K562 (cell line): ENCODE measurements at regions not wholly inside any gene's neighbourhood (a gene's known extent, or its start where the extent isn't known, plus 50 kb on each side); places are given as distances from the start of the nearest gene placed in this dataset.

Source experiments
- ATAC-seq: fragments of 200-7000 bp; cut with Tn5 transposase; 3 replicates; pipeline ENCODE4 v1.9.1; 2020; ENCODE audit warnings: moderate library complexity
- BruUV-seq: library from RNA; stranded (reverse); fragments of 400-500 nt; replicated peaks from 2 replicates; lab custom pipeline; 2021; lab: Mats Ljungman, UMichigan
- CTCF ChIA-PET: fragments of 300-600 bp; formaldehyde crosslinking; extraction: SDS; loops from one replicate; lab custom pipeline; 2021; ENCODE audit warnings: low intra/inter-chr PET ratio; lab: Yijun Ruan, JAX
- POLR2A ChIA-PET: fragments of 300-600, 350-650 bp; sonication (Branson Sonifier 250); formaldehyde crosslinking; extraction: SDS; loops from one replicate; lab custom pipeline; 2021; ENCODE audit warnings: antibody characterized with exemption, inconsistent platforms; lab: Yijun Ruan, JAX
- DNase-seq, 4 experiments: peaks; one replicate each; pipeline versions ENCODE4 v3.0.0 to v3.0.0-alpha.2; 2011 to 2018; ENCODE audit warnings: low spot score in 3 of 4, mixed read lengths in 3 of 4; ENCODE audit errors: extremely low read depth in 1 of 4
- FAIRE-seq: peaks from 2 replicates; lab custom pipeline; 2011; peaks lifted over from hg19 to GRCh38; lab: Jason Lieb, UNC
- H2AFZ ChIP-seq: 2 replicates; pipeline ENCODE4 v1.6.0; 2011; ENCODE audit warnings: low read depth, low read length, control low read depth, inconsistent platforms
- H3K27ac ChIP-seq: fragments of 200-600 bp; 3 replicates; pipeline ENCODE4 v1.8.0; 2011; ENCODE audit warnings: low read depth, mild to moderate bottlenecking, control low read depth, inconsistent platforms, low read length, moderate library complexity, mixed read lengths; ENCODE audit errors: extremely low read depth
- H3K27me3 ChIP-seq, 2 experiments: fragments of 300-600 bp in 1 of 2; 2 replicates in 1 of 2; 3 replicates in 1 of 2; pipeline versions ENCODE4 v1.6.0 to v1.8.0; 2011; ENCODE audit warnings: inconsistent platforms in 2 of 2, low read length in 2 of 2, mild to moderate bottlenecking in 1 of 2, mixed read lengths in 1 of 2, moderate library complexity in 1 of 2; ENCODE audit not compliant: control insufficient read depth in 2 of 2, insufficient read depth in 2 of 2
- H3K36me3 ChIP-seq: fragments of 300-600 bp; 3 replicates; pipeline ENCODE4 v1.8.0; 2011; ENCODE audit warnings: mild to moderate bottlenecking, low read length, inconsistent platforms; ENCODE audit not compliant: control insufficient read depth, insufficient read depth
- H3K4me1 ChIP-seq, 2 experiments: fragments of 200-600 bp in 1 of 2; replicated peaks in 1 of 2; 2 replicates in 1 of 2; 3 replicates in 1 of 2; pipeline versions ENCODE4 v1.5.1 to v1.8.0; 2011; ENCODE audit warnings: inconsistent platforms in 2 of 2, low read length in 2 of 2, mild to moderate bottlenecking in 1 of 2, mixed read lengths in 1 of 2, moderate library complexity in 1 of 2; ENCODE audit not compliant: control insufficient read depth in 2 of 2, insufficient read depth in 2 of 2
- H3K4me2 ChIP-seq: 2 replicates; pipeline ENCODE4 v1.6.1; 2011; ENCODE audit warnings: low read length, control low read depth, inconsistent platforms, mixed read lengths; ENCODE audit not compliant: insufficient read depth
- H3K4me3 ChIP-seq: fragments of 200-600 bp; sonication (generic), shearing (Covaris generic); 2 replicates; pipeline ENCODE4 v1.5.1; 2016; ENCODE audit warnings: control low read depth, inconsistent platforms
- H3K79me2 ChIP-seq: fragments of 200-600 bp; 3 replicates; pipeline ENCODE4 v1.8.0; 2011; ENCODE audit warnings: low read length, inconsistent platforms; ENCODE audit not compliant: control insufficient read depth, insufficient read depth
- H3K9ac ChIP-seq, 2 experiments: 2 replicates each; pipeline versions ENCODE4 v1.6.0 to v1.6.1; 2011; ENCODE audit warnings: low read depth in 2 of 2, low read length in 2 of 2, control low read depth in 1 of 2, inconsistent platforms in 1 of 2, mild to moderate bottlenecking in 1 of 2, mixed read lengths in 1 of 2; ENCODE audit not compliant: insufficient read depth in 1 of 2
- H3K9me1 ChIP-seq: one replicate; pipeline ENCODE4 v1.6.0; 2011; ENCODE audit warnings: inconsistent platforms, mild to moderate bottlenecking, low read length, moderate library complexity; ENCODE audit not compliant: control insufficient read depth, insufficient read depth
- H3K9me3 ChIP-seq: replicated peaks from 2 replicates; pipeline ENCODE4 v1.5.1; 2011; ENCODE audit warnings: low read depth, low read length, inconsistent platforms; ENCODE audit not compliant: control insufficient read depth, insufficient read depth
- H4K20me1 ChIP-seq: replicated peaks from 2 replicates; pipeline ENCODE4 v1.6.1; 2011; ENCODE audit warnings: low read length, inconsistent platforms, mixed read lengths; ENCODE audit not compliant: control insufficient read depth, insufficient read depth
- BACH1 ChIP-seq: fragments of 200-800 bp; sonication (Bioruptor generic); IDR thresholded peaks from 2 replicates; pipeline ENCODE4 v1.6.1; 2016; ENCODE audit warnings: missing genetic modification characterization, missing compliant biosample characterization
- CC2D1A ChIP-seq: fragments of 450-650 bp; IDR thresholded peaks from 2 replicates; pipeline ENCODE4 v1.6.1; 2017; ENCODE audit warnings: mild to moderate bottlenecking
- ELF2 ChIP-seq: fragments of 250-450 bp; sonication (Bioruptor Pico); IDR thresholded peaks from 2 replicates; pipeline ENCODE4 v1.5.0; 2021; ENCODE audit warnings: mild to moderate bottlenecking
- ILF3 ChIP-seq: fragments of 450-650 bp; IDR thresholded peaks from 2 replicates; pipeline ENCODE4 v1.6.1; 2018; ENCODE audit warnings: antibody characterized with exemption, mild to moderate bottlenecking, moderate library complexity, borderline replicate concordance
- KLF6 ChIP-seq: fragments of 250-450 bp; sonication (Bioruptor Pico); IDR thresholded peaks from 2 replicates; pipeline ENCODE4 v1.4.0; 2020; ENCODE audit warnings: mild to moderate bottlenecking, moderate library complexity, borderline replicate concordance
- SMC3 ChIP-seq: conservative IDR thresholded peaks from 2 replicates; pipeline ENCODE4 v1.6.1; 2011; ENCODE audit warnings: low read depth, low read length, improper control_type of control experiment; ENCODE audit not compliant: insufficient read depth
- TCF7 ChIP-seq: sonication (generic); IDR thresholded peaks from 2 replicates; pipeline ENCODE4 v1.6.1; 2016; ENCODE audit warnings: antibody characterized with exemption, borderline replicate concordance
- ZKSCAN8 ChIP-seq: fragments of 200-800 bp; sonication (Bioruptor generic); IDR thresholded peaks from 2 replicates; pipeline ENCODE4 v1.6.1; 2016; ENCODE audit warnings: missing genetic modification characterization, missing compliant biosample characterization
- ZNF12 ChIP-seq: sonication (generic); formaldehyde crosslinking; IDR thresholded peaks from 2 replicates; pipeline ENCODE4 v1.4.0; 2020; ENCODE audit warnings: mild to moderate bottlenecking, missing genetic modification reagents
- ZNF184 ChIP-seq: sonication (generic); formaldehyde crosslinking; IDR thresholded peaks from 2 replicates; pipeline ENCODE4 v1.5.0; 2020; ENCODE audit warnings: missing genetic modification reagents
- ZNF316 ChIP-seq: fragments of 450-650 bp; IDR thresholded peaks from 2 replicates; pipeline ENCODE4 v1.6.1; 2016
- WGBS: fragments of 100-300 bp; shearing (Covaris generic); methylation state at CpG from one replicate; pipeline ENCODE4 v1.1.6; 2016; ENCODE audit warnings: low coverage, mixed read lengths; ENCODE audit not compliant: insufficient coverage; ENCODE audit errors: missing lambda C conversion rate; 5-methylcytosine and 5-hydroxymethylcytosine counted together
- in situ Hi-C: fragments of 300-500 bp; cut with MboI; formaldehyde crosslinking; loops from 4 replicates; pipeline ENCODE4 v1.15.0; 2018; ENCODE audit warnings: inconsistent platforms, mixed read lengths
- intact Hi-C: fragments of 100-400 bp; cut with micrococcal nuclease; formaldehyde crosslinking; loops from 2 replicates; pipeline ENCODE4 v1.14.2; 2022
- TF ChIP-seq, protein P1 (sequence below), 2 experiments: IDR thresholded peaks in 1 of 2; conservative IDR thresholded peaks in 1 of 2; 2 replicates each; pipeline ENCODE4 v1.6.1; 2016; ENCODE audit warnings: low read depth in 2 of 2, mild to moderate bottlenecking in 1 of 2, missing compliant biosample characterization in 1 of 2, missing genetic modification characterization in 1 of 2, moderate library complexity in 1 of 2
- TF ChIP-seq, protein P2 (sequence below): fragments of 450-650 bp; formaldehyde crosslinking; IDR thresholded peaks from 2 replicates; pipeline ENCODE4 v1.4.0; 2020; ENCODE audit warnings: mild to moderate bottlenecking

DNA sequence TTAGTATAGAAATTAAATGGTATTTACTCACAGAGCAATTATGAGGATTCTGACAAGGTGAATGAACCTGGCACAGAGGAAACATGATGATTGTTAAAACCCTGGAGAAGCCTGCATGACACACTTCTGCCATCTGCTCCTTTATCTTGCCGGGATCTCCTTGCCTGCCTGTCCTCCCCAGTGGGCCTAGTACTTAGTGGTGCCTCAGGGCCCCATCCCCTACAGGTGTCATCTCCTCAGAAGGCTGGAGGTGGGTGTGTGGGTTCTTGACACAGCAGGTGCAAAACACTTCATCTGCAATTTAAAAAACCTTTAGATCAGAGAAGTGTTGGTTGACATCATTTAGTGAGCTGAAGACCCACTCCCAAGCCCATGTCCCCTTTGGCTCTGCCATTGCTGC is 261.2 kb downstream of the ADRA2A start (continued):
- TF ChIP-seq, protein P1, sequence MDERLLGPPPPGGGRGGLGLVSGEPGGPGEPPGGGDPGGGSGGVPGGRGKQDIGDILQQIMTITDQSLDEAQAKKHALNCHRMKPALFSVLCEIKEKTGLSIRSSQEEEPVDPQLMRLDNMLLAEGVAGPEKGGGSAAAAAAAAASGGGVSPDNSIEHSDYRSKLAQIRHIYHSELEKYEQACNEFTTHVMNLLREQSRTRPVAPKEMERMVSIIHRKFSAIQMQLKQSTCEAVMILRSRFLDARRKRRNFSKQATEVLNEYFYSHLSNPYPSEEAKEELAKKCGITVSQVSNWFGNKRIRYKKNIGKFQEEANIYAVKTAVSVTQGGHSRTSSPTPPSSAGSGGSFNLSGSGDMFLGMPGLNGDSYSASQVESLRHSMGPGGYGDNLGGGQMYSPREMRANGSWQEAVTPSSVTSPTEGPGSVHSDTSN (CRISPR knock-in tag; IDR thresholded peaks at IDR 0.05; ENCODE audit: low read depth): no peak
- TF ChIP-seq, protein P1 (tag; conservative IDR thresholded peaks at IDR 0.05; ENCODE audit: low read depth): no peak
- TF ChIP-seq BACH1 (tag) (no peak), ILF3 (no peak), ZKSCAN8 (CRISPR knock-in tag) (no peak), ZNF316 (no peak), TCF7 (no peak)
- TF ChIP-seq, all 486 proteins: peak for 0

DNA sequence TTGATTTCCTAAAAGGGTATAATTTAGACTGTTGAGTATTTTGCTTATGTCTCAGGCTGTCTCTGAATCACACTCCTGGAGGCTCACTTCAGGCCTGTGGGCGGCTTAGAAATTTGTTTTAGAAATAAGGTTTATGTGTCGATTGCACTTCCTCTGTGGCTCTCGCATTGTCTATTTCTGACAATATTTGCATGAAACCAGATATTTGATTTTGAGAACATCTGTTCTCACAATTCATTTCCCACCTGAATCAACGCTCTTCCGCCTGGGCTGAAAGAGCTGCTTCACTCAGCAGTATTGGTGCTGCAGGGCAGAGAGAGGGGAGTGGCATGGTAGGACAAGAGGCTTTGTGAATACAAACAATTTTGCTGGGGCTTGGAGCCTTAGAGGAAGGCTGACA is 262.0 kb downstream of the ADRA2A start:
- no peak overlapping the region for H3K4me2 ChIP-seq
- H3K9ac ChIP-seq: no peak overlapping the region
- no peak for FAIRE-seq
- in situ Hi-C loops (no loop called here), intact Hi-C loops (no loop called here)
- no peaks in the 10 kb centered on the region for H3K36me3 ChIP-seq
- H3K9me1 ChIP-seq: no peaks in the 10 kb centered on the region
- no peaks in the 10 kb centered on the region for H3K79me2 ChIP-seq
- H3K27me3 ChIP-seq: no peaks in the 10 kb centered on the region
- POLR2A ChIA-PET: no interaction called here
- no TSS peak for BruUV-seq
- H3K27ac ChIP-seq: no peak overlapping the region
- H3K9me3 ChIP-seq: no peaks in the 10 kb centered on the region
- H3K4me1 ChIP-seq: no peaks in the 10 kb centered on the region
- 3% methylated on average over 5 of the region's 5 CpGs for WGBS
- DNase-seq: no peak
- ATAC-seq: no peak
- TF ChIP-seq, protein P2, sequence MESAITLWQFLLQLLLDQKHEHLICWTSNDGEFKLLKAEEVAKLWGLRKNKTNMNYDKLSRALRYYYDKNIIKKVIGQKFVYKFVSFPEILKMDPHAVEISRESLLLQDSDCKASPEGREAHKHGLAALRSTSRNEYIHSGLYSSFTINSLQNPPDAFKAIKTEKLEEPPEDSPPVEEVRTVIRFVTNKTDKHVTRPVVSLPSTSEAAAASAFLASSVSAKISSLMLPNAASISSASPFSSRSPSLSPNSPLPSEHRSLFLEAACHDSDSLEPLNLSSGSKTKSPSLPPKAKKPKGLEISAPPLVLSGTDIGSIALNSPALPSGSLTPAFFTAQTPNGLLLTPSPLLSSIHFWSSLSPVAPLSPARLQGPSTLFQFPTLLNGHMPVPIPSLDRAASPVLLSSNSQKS (CRISPR knock-in tag): no peak
- TF ChIP-seq ZNF184: no peak
- TF ChIP-seq ELF2 (CRISPR knock-in tag): no peak
- no peak for TF ChIP-seq CC2D1A
- TF ChIP-seq KLF6 (CRISPR knock-in tag): no peak
- no peak for TF ChIP-seq ZNF12
- no peak for TF ChIP-seq SMC3
- CTCF ChIA-PET: no interaction called here
- H4K20me1 ChIP-seq: no peaks in the 10 kb centered on the region
- no peak overlapping the region for H3K4me3 ChIP-seq
- H2AFZ ChIP-seq: no peak overlapping the region
